SKM-1 treated with dmso at 0.1 percent for 144 hours (cell line): ENCODE measurements at regions not wholly inside any gene's neighbourhood (a gene's known extent, or its start where the extent isn't known, plus 50 kb on each side); places are given as distances from the start of the nearest gene placed in this dataset.
"Not testable (repeated sequence)": the region's sequence is repeated elsewhere in the genome, so short reads cannot be mapped to it uniquely, and the experiment has no call there.

Experiments
- DNase-seq: peaks from one replicate; lab custom pipeline; 2025; ENCODE audit not compliant: unreplicated experiment; lab: John Stamatoyannopoulos, UW

GRCh38 chr5:153939101-153939500 lies 99.6 kb downstream of the FAM114A2 start:
- no peak for DNase-seq

- no peak for DNase-seq
These were observed 100.4 kb downstream of the FAM114A2 start for GRCh38 chr5:153938191-153938842.

- DNase-seq = no peak
These were observed 101.0 kb downstream of the FAM114A2 start for GRCh38 chr5:153937661-153938060.

GRCh38 chr5:153935151-153935550 lies 103.6 kb downstream of the FAM114A2 start:
- DNase-seq = not testable (repeated sequence)

GRCh38 chr5:153926201-153926600 lies 112.5 kb downstream of the FAM114A2 start:
- DNase-seq = no peak

GRCh38 chr5:153919161-153919560 lies 119.5 kb downstream of the FAM114A2 start:
- no peak for DNase-seq

GRCh38 chr5:153907170-153907775 lies 131.4 kb downstream of the FAM114A2 start:
- DNase-seq = no peak

GRCh38 chr5:153905219-153905618 lies 133.5 kb downstream of the FAM114A2 start:
- no peak for DNase-seq

GRCh38 chr5:153903321-153903720 lies 135.4 kb downstream of the FAM114A2 start:
- no peak for DNase-seq

- DNase-seq = no peak
These were observed 136.7 kb downstream of the FAM114A2 start for GRCh38 chr5:153902016-153902415.

- DNase-seq = no peak
These were observed 137.3 kb downstream of the FAM114A2 start for GRCh38 chr5:153901449-153901848.

GRCh38 chr5:153900703-153901395 lies 137.9 kb downstream of the FAM114A2 start:
- DNase-seq = no peak

GRCh38 chr5:153899746-153900145 lies 139.0 kb downstream of the FAM114A2 start:
- no peak for DNase-seq

- DNase-seq = peak; percentile 71
These were observed 142.0 kb downstream of the FAM114A2 start for GRCh38 chr5:153896701-153897100.

- DNase-seq = no peak
These were observed 142.6 kb downstream of the FAM114A2 start for GRCh38 chr5:153896117-153896516.

- DNase-seq = no peak
These were observed 143.4 kb downstream of the FAM114A2 start for GRCh38 chr5:153895266-153895665.

GRCh38 chr5:153893817-153894216 lies 144.9 kb downstream of the FAM114A2 start:
- no peak for DNase-seq

GRCh38 chr5:153891394-153891793 lies 147.3 kb downstream of the FAM114A2 start:
- DNase-seq = no peak

- DNase-seq = no peak
These were observed 149.9 kb downstream of the FAM114A2 start for GRCh38 chr5:153888781-153889180.

GRCh38 chr5:153885141-153885540 lies 153.6 kb downstream of the FAM114A2 start:
- no peak for DNase-seq

- no peak for DNase-seq
These were observed 154.1 kb downstream of the FAM114A2 start for GRCh38 chr5:153884612-153884957.

- no peak for DNase-seq
These were observed 154.7 kb downstream of the FAM114A2 start for GRCh38 chr5:153883854-153884611.
